ENCODE measurements at regions not wholly inside any gene's neighbourhood (a gene's known extent, or its start where the extent isn't known, plus 50 kb on each side); places are given as distances from the start of the nearest gene placed in this dataset.

DNA sequence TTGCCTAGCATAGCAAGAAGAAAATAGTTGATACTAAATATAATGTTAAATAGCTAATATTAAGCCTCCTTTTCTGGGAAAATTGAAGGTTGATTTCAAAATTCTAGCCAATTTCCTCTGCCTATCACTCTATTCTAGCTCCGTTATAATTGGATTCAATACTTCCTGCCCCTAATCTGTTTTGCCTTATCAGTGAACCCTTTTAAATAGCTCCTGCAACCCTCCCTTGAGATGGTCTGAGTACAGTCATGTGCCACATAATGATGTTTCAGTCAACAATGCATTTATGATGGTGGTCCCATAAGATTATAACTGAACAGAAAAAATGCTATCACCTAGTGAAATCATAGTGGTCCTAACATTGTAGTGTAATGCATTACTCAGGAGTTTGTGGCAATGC is 79.7 kb upstream of the PBX1 start:
- ChIA-PET POLR2A (no interaction called here), CTCF (no interaction called here)
- Mint-ChIP-seq H3K27me3 (ENCODE audit: insufficient read depth, unreplicated experiment) (no peaks in the 10 kb centered on the region), H3K4me1 (ENCODE audit: low read depth, unreplicated experiment) (no peaks in the 10 kb centered on the region), H3K36me3 (ENCODE audit: insufficient read depth, unreplicated experiment) (peaks cover 4% of the 10 kb centered on the region), H3K9me3 (ENCODE audit: unreplicated experiment) (no peaks in the 10 kb centered on the region), H3K27ac (ENCODE audit: unreplicated experiment) (no peak overlapping the region), H3K4me3 (ENCODE audit: unreplicated experiment) (no peak overlapping the region)
- DNase-seq = no peak
- no peak overlapping the region for H3K4me3 ChIP-seq (ENCODE audit: low read depth, low read length)
- no peaks in the 10 kb centered on the region for H3K4me1 ChIP-seq
- no peaks in the 10 kb centered on the region for H3K27me3 ChIP-seq (replicated peaks; ENCODE audit: control insufficient read depth, insufficient read depth, low read length)
- TF ChIP-seq, protein P1, sequence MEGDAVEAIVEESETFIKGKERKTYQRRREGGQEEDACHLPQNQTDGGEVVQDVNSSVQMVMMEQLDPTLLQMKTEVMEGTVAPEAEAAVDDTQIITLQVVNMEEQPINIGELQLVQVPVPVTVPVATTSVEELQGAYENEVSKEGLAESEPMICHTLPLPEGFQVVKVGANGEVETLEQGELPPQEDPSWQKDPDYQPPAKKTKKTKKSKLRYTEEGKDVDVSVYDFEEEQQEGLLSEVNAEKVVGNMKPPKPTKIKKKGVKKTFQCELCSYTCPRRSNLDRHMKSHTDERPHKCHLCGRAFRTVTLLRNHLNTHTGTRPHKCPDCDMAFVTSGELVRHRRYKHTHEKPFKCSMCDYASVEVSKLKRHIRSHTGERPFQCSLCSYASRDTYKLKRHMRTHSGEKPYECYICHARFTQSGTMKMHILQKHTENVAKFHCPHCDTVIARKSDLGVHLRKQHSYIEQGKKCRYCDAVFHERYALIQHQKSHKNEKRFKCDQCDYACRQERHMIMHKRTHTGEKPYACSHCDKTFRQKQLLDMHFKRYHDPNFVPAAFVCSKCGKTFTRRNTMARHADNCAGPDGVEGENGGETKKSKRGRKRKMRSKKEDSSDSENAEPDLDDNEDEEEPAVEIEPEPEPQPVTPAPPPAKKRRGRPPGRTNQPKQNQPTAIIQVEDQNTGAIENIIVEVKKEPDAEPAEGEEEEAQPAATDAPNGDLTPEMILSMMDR (IDR thresholded peaks at IDR 0.05; ENCODE audit: insufficient read depth in 1 of 2, low read depth in 1 of 2, low read length in 1 of 2, severe bottlenecking in 1 of 2, unreplicated experiment in 1 of 2) = no peak
- no TSS peak for BruUV-seq (replicated peaks)
- H3K36me3 ChIP-seq (ENCODE audit: control insufficient read depth, insufficient read depth, low read length) = no peaks in the 10 kb centered on the region
- intact Hi-C loops (cut with micrococcal nuclease; ENCODE audit: unreplicated experiment) = no loop called here
- no peaks in the 10 kb centered on the region for H3K9me3 ChIP-seq

DNA sequence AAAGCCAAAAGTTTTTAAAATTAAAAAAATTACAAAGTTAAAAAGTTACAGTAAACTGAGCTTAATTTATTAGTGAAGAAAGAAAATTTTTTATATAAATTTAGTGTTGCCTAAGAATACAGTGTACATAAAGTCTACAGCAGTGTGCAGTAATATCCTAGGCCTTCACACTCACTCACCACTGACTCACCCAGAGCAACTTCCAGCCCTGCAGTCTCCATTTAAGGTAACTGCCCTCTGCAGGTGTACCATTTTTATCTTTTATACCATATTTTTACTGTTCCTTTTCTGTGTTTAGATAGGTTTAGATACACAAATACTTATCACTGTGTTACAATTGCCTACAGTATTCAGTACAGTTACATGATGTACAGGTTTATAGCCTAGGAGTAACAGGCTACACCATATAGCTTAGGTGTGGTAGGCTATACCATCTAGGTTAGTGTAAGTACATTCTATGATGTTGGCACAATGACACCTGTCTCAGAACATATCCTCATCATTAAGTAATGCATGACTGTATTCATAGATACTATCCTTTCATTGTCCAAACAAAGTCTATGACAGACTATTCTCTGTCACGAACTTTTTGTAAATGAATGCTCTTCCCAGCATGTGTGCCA is 78.6 kb upstream of the PBX1 start:
- TF ChIP-seq, protein P1 (IDR thresholded peaks at IDR 0.05; ENCODE audit: insufficient read depth in 1 of 2, low read depth in 1 of 2, low read length in 1 of 2, severe bottlenecking in 1 of 2, unreplicated experiment in 1 of 2) = no peak
- Mint-ChIP-seq H3K27me3 (ENCODE audit: insufficient read depth, unreplicated experiment) (no peaks in the 10 kb centered on the region), H3K36me3 (ENCODE audit: insufficient read depth, unreplicated experiment) (peaks cover 4% of the 10 kb centered on the region), H3K4me3 (ENCODE audit: unreplicated experiment) (no peak overlapping the region), H3K4me1 (ENCODE audit: low read depth, unreplicated experiment) (no peaks in the 10 kb centered on the region), H3K27ac (ENCODE audit: unreplicated experiment) (no peak overlapping the region), H3K9me3 (ENCODE audit: unreplicated experiment) (no peaks in the 10 kb centered on the region)
- DNase-seq = no peak
- Histone ChIP-seq H3K4me1 (no peaks in the 10 kb centered on the region), H3K36me3 (ENCODE audit: control insufficient read depth, insufficient read depth, low read length) (no peaks in the 10 kb centered on the region), H3K27me3 (replicated peaks; ENCODE audit: control insufficient read depth, insufficient read depth, low read length) (no peaks in the 10 kb centered on the region), H3K4me3 (ENCODE audit: low read depth, low read length) (no peak overlapping the region), H3K9me3 (no peaks in the 10 kb centered on the region)
- CTCF ChIA-PET = no interaction called here
- POLR2A ChIA-PET = no interaction called here
- no TSS peak for BruUV-seq (replicated peaks)
- intact Hi-C loops (cut with micrococcal nuclease; ENCODE audit: unreplicated experiment) = no loop called here

DNA sequence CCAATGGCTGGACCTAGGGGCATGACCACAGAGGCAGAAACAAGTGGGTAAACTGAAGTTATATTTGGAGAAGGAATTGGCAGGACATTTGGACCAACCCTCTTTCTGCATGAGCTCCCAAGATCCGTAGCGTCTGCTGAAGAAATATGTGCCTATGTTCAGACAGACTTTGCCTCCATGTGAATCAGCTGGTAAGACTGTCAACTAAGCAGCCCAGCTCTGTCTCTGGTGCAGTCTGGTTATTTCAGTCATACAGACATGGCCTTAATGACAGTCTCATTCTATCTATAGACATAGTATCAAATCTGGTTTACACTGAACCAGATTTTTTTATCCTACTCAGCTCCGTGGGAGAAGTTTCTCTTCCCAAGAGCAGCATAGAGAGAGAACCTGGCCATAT is 63.1 kb upstream of the PBX1 start:
- H3K4me3 Mint-ChIP-seq (ENCODE audit: unreplicated experiment) = no peak overlapping the region
- H3K27ac Mint-ChIP-seq (ENCODE audit: unreplicated experiment) = no peak overlapping the region
- H3K4me1 ChIP-seq = 0 out of 2 replicates have a peak, but pooled peaks cover 5% of the 10 kb centered on the region
- intact Hi-C loops (cut with micrococcal nuclease; ENCODE audit: unreplicated experiment) = loop anchor here (10.0 kb wide), 1 partner anchor 279 kb away; no protein-coding TSS in a partner anchor
- H3K27me3 Mint-ChIP-seq (ENCODE audit: insufficient read depth, unreplicated experiment) = no peaks in the 10 kb centered on the region
- no peak for DNase-seq
- no peaks in the 10 kb centered on the region for H3K9me3 Mint-ChIP-seq (ENCODE audit: unreplicated experiment)
- TF ChIP-seq, protein P1 (IDR thresholded peaks at IDR 0.05; ENCODE audit: insufficient read depth in 1 of 2, low read depth in 1 of 2, low read length in 1 of 2, severe bottlenecking in 1 of 2, unreplicated experiment in 1 of 2) = no peak
- ChIA-PET CTCF (interaction anchor here (0.5 kb wide), 1 partner anchor 932 kb away, joined by 3 read pairs; no protein-coding TSS in a partner anchor), POLR2A (no interaction called here)
- no peaks in the 10 kb centered on the region for H3K9me3 ChIP-seq
- H3K36me3 ChIP-seq (ENCODE audit: control insufficient read depth, insufficient read depth, low read length) = no peaks in the 10 kb centered on the region
- no peaks in the 10 kb centered on the region for H3K27me3 ChIP-seq (replicated peaks; ENCODE audit: control insufficient read depth, insufficient read depth, low read length)
- no TSS peak for BruUV-seq (replicated peaks)
- H3K4me1 Mint-ChIP-seq (ENCODE audit: low read depth, unreplicated experiment) = no peaks in the 10 kb centered on the region
- no peak overlapping the region for H3K4me3 ChIP-seq (ENCODE audit: low read depth, low read length)
- H3K36me3 Mint-ChIP-seq (ENCODE audit: insufficient read depth, unreplicated experiment) = no peaks in the 10 kb centered on the region
